GM12878 (cell line): ENCODE measurements at regions not wholly inside any gene's neighbourhood (a gene's known extent, or its start where the extent isn't known, plus 50 kb on each side); places are given as distances from the start of the nearest gene placed in this dataset.

Experiments
- ATAC-seq: fragments of 200-7000 bp; cut with Tn5 transposase; 3 replicates; pipeline ENCODE4 v1.9.1; 2020; ENCODE audit warnings: mild to moderate bottlenecking, moderate library complexity
- BruUV-seq: library from RNA; stranded (reverse); fragments of 400-500 nt; replicated peaks from 2 replicates; lab custom pipeline; 2021; lab: Mats Ljungman, UMichigan
- CTCF ChIA-PET: fragments of 300-600 bp; sonication (Branson Sonifier 250); formaldehyde crosslinking; extraction: SDS; loops from one replicate; lab custom pipeline; 2021; ENCODE audit warnings: inconsistent platforms; lab: Yijun Ruan, JAX
- POLR2A ChIA-PET: fragments of 350-600 bp; formaldehyde crosslinking; extraction: SDS; loops from one replicate; lab custom pipeline; 2021; ENCODE audit warnings: inconsistent platforms; lab: Charles Lee
- RAD21 ChIA-PET: fragments of 300-600 bp; sonication (Branson Sonifier 250); formaldehyde crosslinking; loops from one replicate; lab custom pipeline; 2023; ENCODE audit warnings: antibody characterized with exemption; ENCODE audit not compliant: unreplicated experiment; lab: Charles Lee
- SMC1A ChIA-PET: fragments of 300-600 bp; sonication (Branson Sonifier 250); formaldehyde crosslinking; loops from one replicate; lab custom pipeline; 2023; ENCODE audit not compliant: unreplicated experiment, uncharacterized antibody; lab: Charles Lee
- DNase-seq: peaks from one replicate; pipeline ENCODE4 v3.0.0-alpha.2; 2011; ENCODE audit warnings: low read depth, low spot score
- FAIRE-seq: peaks from 3 replicates; lab custom pipeline; 2011; peaks lifted over from hg19 to GRCh38; lab: Jason Lieb, UNC
- H2AFZ ChIP-seq: 2 replicates; pipeline ENCODE4 v1.6.0; 2011; ENCODE audit warnings: low read depth, low read length, control low read depth; ENCODE audit not compliant: control insufficient read depth
- H3K27ac ChIP-seq: 2 replicates; pipeline ENCODE4 v1.5.1; 2011; ENCODE audit warnings: control low read depth; ENCODE audit not compliant: control insufficient read depth, insufficient read depth
- H3K27me3 ChIP-seq, 2 experiments: replicated peaks in 1 of 2; 2 replicates each; pipeline versions ENCODE4 v1.6.0 to v1.6.1; 2011; ENCODE audit warnings: low read length in 1 of 2; ENCODE audit not compliant: control insufficient read depth in 2 of 2, insufficient read depth in 2 of 2
- H3K36me3 ChIP-seq, 2 experiments: 2 replicates each; pipeline ENCODE4 v1.5.1; 2011; ENCODE audit warnings: low read length in 1 of 2; ENCODE audit not compliant: control insufficient read depth in 2 of 2, insufficient read depth in 2 of 2
- H3K4me1 ChIP-seq: 2 replicates; pipeline ENCODE4 v1.6.1; 2011; ENCODE audit warnings: mild to moderate bottlenecking, low read length, moderate library complexity, mixed read lengths; ENCODE audit not compliant: control insufficient read depth, insufficient read depth
- H3K4me2 ChIP-seq: 2 replicates; pipeline ENCODE4 v1.6.0; 2011; ENCODE audit warnings: control low read depth; ENCODE audit not compliant: control insufficient read depth, insufficient read depth
- H3K4me3 ChIP-seq: fragments of 200-600 bp; sonication (generic); 2 replicates; pipeline ENCODE4 v1.5.1; 2016
- H3K79me2 ChIP-seq: 2 replicates; pipeline ENCODE4 v1.6.0; 2011; ENCODE audit warnings: low read length; ENCODE audit not compliant: control insufficient read depth, insufficient read depth
- H3K9ac ChIP-seq: 2 replicates; pipeline ENCODE4 v1.8.0; 2011; ENCODE audit warnings: low read length, control low read depth, mixed read lengths; ENCODE audit not compliant: control insufficient read depth, insufficient read depth
- H3K9me3 ChIP-seq: replicated peaks from 3 replicates; pipeline ENCODE4 v1.5.1; 2011; ENCODE audit warnings: mild to moderate bottlenecking, low read length; ENCODE audit not compliant: control insufficient read depth, insufficient read depth
- H4K20me1 ChIP-seq: 2 replicates; pipeline ENCODE4 v1.6.0; 2011; ENCODE audit not compliant: control insufficient read depth, insufficient read depth
- SPI1 ChIP-seq: IDR thresholded peaks from 2 replicates; pipeline ENCODE4 v1.6.1; 2011; ENCODE audit warnings: low read depth, mild to moderate bottlenecking, low read length, moderate library complexity, borderline replicate concordance; ENCODE audit not compliant: insufficient read depth
- ZNF217 ChIP-seq: fragments of 450-650 bp; IDR thresholded peaks from 2 replicates; pipeline ENCODE4 v1.6.1; 2017; ENCODE audit warnings: antibody characterized with exemption, mild to moderate bottlenecking
- WGBS: methylation state at CpG from one replicate; pipeline ENCODE4 v1.1.6; 2016; ENCODE audit warnings: low lambda C conversion rate; ENCODE audit not compliant: insufficient replicate concordance, insufficient coverage; ENCODE audit errors: missing lambda C conversion rate; 5-methylcytosine and 5-hydroxymethylcytosine counted together
- in situ Hi-C: fragments of 300-500 bp; cut with MboI; formaldehyde crosslinking; loops from 9 replicates; pipeline ENCODE4 v1.14.3; 2018; ENCODE audit warnings: mixed read lengths
- intact Hi-C: fragments of 100-400 bp; cut with micrococcal nuclease; formaldehyde crosslinking; loops from one replicate; pipeline ENCODE4 v1.14.2; 2022; ENCODE audit not compliant: unreplicated experiment
- TF ChIP-seq, protein P1 (sequence below): fragments of 450-650 bp; IDR thresholded peaks from 2 replicates; pipeline ENCODE4 v1.6.1; 2016; ENCODE audit warnings: mild to moderate bottlenecking, moderate library complexity, borderline replicate concordance
- TF ChIP-seq, protein P2 (sequence below): fragments of 450-650 bp; IDR thresholded peaks from 2 replicates; pipeline ENCODE4 v1.6.1; 2017; ENCODE audit warnings: mild to moderate bottlenecking, moderate library complexity
- TF ChIP-seq, protein P3 (sequence below): fragments of 150-350 bp; IDR thresholded peaks from 2 replicates; pipeline ENCODE4 v1.6.1; 2016; ENCODE audit warnings: low read depth, low read length

DNA sequence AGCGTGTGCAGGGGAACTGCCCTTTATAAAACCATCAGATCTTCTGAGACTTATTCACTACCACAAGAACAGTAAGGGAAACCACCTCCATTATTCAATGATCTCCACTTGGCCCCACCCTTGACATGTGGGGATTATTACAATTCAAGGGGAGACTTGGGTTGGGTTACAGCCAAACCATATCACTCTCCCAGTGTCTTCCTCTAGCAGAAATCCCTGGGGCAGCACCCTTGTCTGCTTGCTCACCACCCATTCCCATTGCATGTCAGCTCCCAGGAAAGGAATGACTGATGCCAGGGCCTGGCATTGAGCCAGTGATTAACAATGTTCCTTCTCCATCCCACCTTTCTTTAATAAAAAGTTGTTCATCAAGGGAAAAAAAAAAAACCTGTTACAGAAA lies 199.0 kb downstream of the IRX1 start:
- H3K9me3 ChIP-seq = no peaks in the 10 kb centered on the region; the same call in 2 of the 3 replicates
- DNase-seq (no peak), FAIRE-seq (no peak), ATAC-seq (no peak)
- intact Hi-C loops (no loop called here), in situ Hi-C loops (no loop called here)
- no peak overlapping the region for H3K4me3 ChIP-seq
- CTCF ChIA-PET = no interaction called here
- no TSS peak for BruUV-seq
- H2AFZ ChIP-seq = no peak overlapping the region
- no peak overlapping the region for H3K4me2 ChIP-seq
- H3K36me3 ChIP-seq = no peaks in the 10 kb centered on the region
- H3K79me2 ChIP-seq = no peaks in the 10 kb centered on the region
- no peaks in the 10 kb centered on the region for H3K4me1 ChIP-seq
- no peak overlapping the region for H3K27ac ChIP-seq
- H3K9ac ChIP-seq = no peak overlapping the region
- 50% methylated on average over 1 of the region's 1 CpG for WGBS
- POLR2A ChIA-PET = no interaction called here
- RAD21 ChIA-PET = no interaction called here
- SMC1A ChIA-PET = no interaction called here
- H3K27me3 ChIP-seq = no peaks in the 10 kb centered on the region
- no peak for TF ChIP-seq SPI1
- no peaks in the 10 kb centered on the region for H4K20me1 ChIP-seq

DNA sequence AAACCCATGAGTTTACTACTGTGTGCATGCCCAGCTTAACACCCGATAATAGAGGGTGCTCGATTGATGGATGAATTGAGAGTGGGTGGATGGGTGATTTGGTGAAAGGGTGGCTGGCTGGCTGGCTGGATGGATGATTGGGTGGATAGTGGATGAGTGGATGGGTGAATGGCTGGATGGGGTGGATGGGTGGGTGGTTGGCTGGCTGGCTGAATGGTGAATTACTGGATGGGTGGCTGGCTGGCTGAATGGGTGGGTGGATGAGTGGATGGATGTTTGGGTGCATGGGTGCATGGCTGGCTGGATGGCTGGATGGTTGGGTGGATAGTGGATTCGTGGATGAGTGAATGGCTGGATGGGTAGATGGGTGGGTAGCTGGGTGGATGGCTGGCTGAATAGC lies 201.1 kb downstream of the IRX1 start:
- CTCF ChIA-PET = interaction anchor here (0.7 kb wide), 1 partner anchor 1026 kb away, joined by 4 read pairs; no protein-coding TSS in a partner anchor
- no TSS peak for BruUV-seq
- in situ Hi-C loops = no loop called here
- no peak overlapping the region for H3K4me2 ChIP-seq
- ATAC-seq (no peak), FAIRE-seq (no peak), DNase-seq (no peak)
- POLR2A ChIA-PET = no interaction called here
- SMC1A ChIA-PET = no interaction called here
- no peak overlapping the region for H2AFZ ChIP-seq
- no peak overlapping the region for H3K4me3 ChIP-seq
- H3K4me1 ChIP-seq = no peaks in the 10 kb centered on the region
- no peaks in the 10 kb centered on the region for H3K79me2 ChIP-seq
- intact Hi-C loops = no loop called here
- RAD21 ChIA-PET = no interaction called here
- H3K9me3 ChIP-seq = no peaks in the 10 kb centered on the region; the same call in 2 of the 3 replicates
- H4K20me1 ChIP-seq = no peaks in the 10 kb centered on the region
- 31% methylated on average over 2 of the region's 3 CpGs for WGBS
- H3K27ac ChIP-seq = no peak overlapping the region
- H3K9ac ChIP-seq = no peak overlapping the region
- H3K36me3 ChIP-seq = no peaks in the 10 kb centered on the region
- H3K27me3 ChIP-seq = no peaks in the 10 kb centered on the region
- no peak for TF ChIP-seq ZNF217
- TF ChIP-seq, protein P1, sequence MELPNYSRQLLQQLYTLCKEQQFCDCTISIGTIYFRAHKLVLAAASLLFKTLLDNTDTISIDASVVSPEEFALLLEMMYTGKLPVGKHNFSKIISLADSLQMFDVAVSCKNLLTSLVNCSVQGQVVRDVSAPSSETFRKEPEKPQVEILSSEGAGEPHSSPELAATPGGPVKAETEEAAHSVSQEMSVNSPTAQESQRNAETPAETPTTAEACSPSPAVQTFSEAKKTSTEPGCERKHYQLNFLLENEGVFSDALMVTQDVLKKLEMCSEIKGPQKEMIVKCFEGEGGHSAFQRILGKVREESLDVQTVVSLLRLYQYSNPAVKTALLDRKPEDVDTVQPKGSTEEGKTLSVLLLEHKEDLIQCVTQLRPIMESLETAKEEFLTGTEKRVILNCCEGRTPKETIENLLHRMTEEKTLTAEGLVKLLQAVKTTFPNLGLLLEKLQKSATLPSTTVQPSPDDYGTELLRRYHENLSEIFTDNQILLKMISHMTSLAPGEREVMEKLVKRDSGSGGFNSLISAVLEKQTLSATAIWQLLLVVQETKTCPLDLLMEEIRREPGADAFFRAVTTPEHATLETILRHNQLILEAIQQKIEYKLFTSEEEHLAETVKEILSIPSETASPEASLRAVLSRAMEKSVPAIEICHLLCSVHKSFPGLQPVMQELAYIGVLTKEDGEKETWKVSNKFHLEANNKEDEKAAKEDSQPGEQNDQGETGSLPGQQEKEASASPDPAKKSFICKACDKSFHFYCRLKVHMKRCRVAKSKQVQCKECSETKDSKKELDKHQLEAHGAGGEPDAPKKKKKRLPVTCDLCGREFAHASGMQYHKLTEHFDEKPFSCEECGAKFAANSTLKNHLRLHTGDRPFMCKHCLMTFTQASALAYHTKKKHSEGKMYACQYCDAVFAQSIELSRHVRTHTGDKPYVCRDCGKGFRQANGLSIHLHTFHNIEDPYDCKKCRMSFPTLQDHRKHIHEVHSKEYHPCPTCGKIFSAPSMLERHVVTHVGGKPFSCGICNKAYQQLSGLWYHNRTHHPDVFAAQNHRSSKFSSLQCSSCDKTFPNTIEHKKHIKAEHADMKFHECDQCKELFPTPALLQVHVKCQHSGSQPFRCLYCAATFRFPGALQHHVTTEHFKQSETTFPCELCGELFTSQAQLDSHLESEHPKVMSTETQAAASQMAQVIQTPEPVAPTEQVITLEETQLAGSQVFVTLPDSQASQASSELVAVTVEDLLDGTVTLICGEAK = no peak
- TF ChIP-seq, protein P2, sequence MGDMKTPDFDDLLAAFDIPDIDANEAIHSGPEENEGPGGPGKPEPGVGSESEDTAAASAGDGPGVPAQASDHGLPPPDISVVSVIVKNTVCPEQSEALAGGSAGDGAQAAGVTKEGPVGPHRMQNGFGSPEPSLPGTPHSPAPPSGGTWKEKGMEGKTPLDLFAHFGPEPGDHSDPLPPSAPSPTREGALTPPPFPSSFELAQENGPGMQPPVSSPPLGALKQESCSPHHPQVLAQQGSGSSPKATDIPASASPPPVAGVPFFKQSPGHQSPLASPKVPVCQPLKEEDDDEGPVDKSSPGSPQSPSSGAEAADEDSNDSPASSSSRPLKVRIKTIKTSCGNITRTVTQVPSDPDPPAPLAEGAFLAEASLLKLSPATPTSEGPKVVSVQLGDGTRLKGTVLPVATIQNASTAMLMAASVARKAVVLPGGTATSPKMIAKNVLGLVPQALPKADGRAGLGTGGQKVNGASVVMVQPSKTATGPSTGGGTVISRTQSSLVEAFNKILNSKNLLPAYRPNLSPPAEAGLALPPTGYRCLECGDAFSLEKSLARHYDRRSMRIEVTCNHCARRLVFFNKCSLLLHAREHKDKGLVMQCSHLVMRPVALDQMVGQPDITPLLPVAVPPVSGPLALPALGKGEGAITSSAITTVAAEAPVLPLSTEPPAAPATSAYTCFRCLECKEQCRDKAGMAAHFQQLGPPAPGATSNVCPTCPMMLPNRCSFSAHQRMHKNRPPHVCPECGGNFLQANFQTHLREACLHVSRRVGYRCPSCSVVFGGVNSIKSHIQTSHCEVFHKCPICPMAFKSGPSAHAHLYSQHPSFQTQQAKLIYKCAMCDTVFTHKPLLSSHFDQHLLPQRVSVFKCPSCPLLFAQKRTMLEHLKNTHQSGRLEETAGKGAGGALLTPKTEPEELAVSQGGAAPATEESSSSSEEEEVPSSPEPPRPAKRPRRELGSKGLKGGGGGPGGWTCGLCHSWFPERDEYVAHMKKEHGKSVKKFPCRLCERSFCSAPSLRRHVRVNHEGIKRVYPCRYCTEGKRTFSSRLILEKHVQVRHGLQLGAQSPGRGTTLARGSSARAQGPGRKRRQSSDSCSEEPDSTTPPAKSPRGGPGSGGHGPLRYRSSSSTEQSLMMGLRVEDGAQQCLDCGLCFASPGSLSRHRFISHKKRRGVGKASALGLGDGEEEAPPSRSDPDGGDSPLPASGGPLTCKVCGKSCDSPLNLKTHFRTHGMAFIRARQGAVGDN = no peak
- TF ChIP-seq, protein P3, sequence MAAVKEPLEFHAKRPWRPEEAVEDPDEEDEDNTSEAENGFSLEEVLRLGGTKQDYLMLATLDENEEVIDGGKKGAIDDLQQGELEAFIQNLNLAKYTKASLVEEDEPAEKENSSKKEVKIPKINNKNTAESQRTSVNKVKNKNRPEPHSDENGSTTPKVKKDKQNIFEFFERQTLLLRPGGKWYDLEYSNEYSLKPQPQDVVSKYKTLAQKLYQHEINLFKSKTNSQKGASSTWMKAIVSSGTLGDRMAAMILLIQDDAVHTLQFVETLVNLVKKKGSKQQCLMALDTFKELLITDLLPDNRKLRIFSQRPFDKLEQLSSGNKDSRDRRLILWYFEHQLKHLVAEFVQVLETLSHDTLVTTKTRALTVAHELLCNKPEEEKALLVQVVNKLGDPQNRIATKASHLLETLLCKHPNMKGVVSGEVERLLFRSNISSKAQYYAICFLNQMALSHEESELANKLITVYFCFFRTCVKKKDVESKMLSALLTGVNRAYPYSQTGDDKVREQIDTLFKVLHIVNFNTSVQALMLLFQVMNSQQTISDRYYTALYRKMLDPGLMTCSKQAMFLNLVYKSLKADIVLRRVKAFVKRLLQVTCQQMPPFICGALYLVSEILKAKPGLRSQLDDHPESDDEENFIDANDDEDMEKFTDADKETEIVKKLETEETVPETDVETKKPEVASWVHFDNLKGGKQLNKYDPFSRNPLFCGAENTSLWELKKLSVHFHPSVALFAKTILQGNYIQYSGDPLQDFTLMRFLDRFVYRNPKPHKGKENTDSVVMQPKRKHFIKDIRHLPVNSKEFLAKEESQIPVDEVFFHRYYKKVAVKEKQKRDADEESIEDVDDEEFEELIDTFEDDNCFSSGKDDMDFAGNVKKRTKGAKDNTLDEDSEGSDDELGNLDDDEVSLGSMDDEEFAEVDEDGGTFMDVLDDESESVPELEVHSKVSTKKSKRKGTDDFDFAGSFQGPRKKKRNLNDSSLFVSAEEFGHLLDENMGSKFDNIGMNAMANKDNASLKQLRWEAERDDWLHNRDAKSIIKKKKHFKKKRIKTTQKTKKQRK = no peak
